ENCODE measurements at regions not wholly inside any gene's neighbourhood (a gene's known extent, or its start where the extent isn't known, plus 50 kb on each side); places are given as distances from the start of the nearest gene placed in this dataset.

- DNase-seq (ENCODE audit: low spot score in 2 of 2) = no peak
- Histone ChIP-seq H3K4me1 (peaks cover 3% of the 10 kb centered on the region), H3K9me3 (no peaks in the 10 kb centered on the region), H3K4me3 (no peak overlapping the region), H3K36me3 (no peaks in the 10 kb centered on the region), H3K27ac (no peak overlapping the region), H3K27me3 (no peaks in the 10 kb centered on the region)
- WGBS = 59% methylated on average over 2 of the region's 2 CpGs
- no peak for TF ChIP-seq CTCF (IDR thresholded peaks at IDR 0.05)
- TF ChIP-seq POLR2AphosphoS5 (IDR thresholded peaks at IDR 0.05) = no peak
Observed at GRCh38 chr6:139452148-139452876, 77.9 kb upstream of the CITED2 start.

GRCh38 chr6:139449611-139450000, 75.2 kb upstream of the CITED2 start:
- H3K4me1 ChIP-seq = peaks cover 3% of the 10 kb centered on the region
- H3K9me3 ChIP-seq = no peaks in the 10 kb centered on the region
- H3K27me3 ChIP-seq = no peaks in the 10 kb centered on the region
- H3K4me3 ChIP-seq = no peak overlapping the region
- no peak for DNase-seq (ENCODE audit: low spot score in 2 of 2)
- H3K27ac ChIP-seq = no peak overlapping the region
- no peaks in the 10 kb centered on the region for H3K36me3 ChIP-seq
- TF ChIP-seq EP300 (IDR thresholded peaks at IDR 0.05) = no peak

- H3K27ac ChIP-seq = no peak overlapping the region
- TF ChIP-seq CTCF (IDR thresholded peaks at IDR 0.05) (no peak), POLR2AphosphoS5 (IDR thresholded peaks at IDR 0.05) (no peak), EP300 (IDR thresholded peaks at IDR 0.05) (no peak), POLR2A (IDR thresholded peaks at IDR 0.05) (no peak)
- 85% methylated on average over 4 of the region's 4 CpGs for WGBS
- no peaks in the 10 kb centered on the region for H3K36me3 ChIP-seq
- no peak overlapping the region for H3K4me3 ChIP-seq
- DNase-seq (ENCODE audit: low spot score in 2 of 2) = no peak
- no peaks in the 10 kb centered on the region for H3K27me3 ChIP-seq
- H3K9me3 ChIP-seq = no peaks in the 10 kb centered on the region
- H3K4me1 ChIP-seq = peaks cover 3% of the 10 kb centered on the region
Observed at GRCh38 chr6:139448998-139449610, 74.7 kb upstream of the CITED2 start.

GRCh38 chr6:139448051-139448649, 73.7 kb upstream of the CITED2 start:
- Histone ChIP-seq H3K4me3 (no peak overlapping the region), H3K9me3 (no peaks in the 10 kb centered on the region), H3K4me1 (peaks cover 3% of the 10 kb centered on the region), H3K27me3 (no peaks in the 10 kb centered on the region), H3K27ac (no peak overlapping the region), H3K36me3 (no peaks in the 10 kb centered on the region)
- 95% methylated on average over 2 of the region's 2 CpGs for WGBS
- no peak for DNase-seq (ENCODE audit: low spot score in 2 of 2)
- no peak for TF ChIP-seq POLR2A (IDR thresholded peaks at IDR 0.05)

GRCh38 chr6:139447656-139447975, 73.2 kb upstream of the CITED2 start:
- TF ChIP-seq POLR2AphosphoS5 (IDR thresholded peaks at IDR 0.05) = no peak
- TF ChIP-seq CTCF (IDR thresholded peaks at IDR 0.05) = no peak
- no peak for TF ChIP-seq POLR2A (IDR thresholded peaks at IDR 0.05)
- no peak for TF ChIP-seq EP300 (IDR thresholded peaks at IDR 0.05)
- Histone ChIP-seq H3K27ac (no peak overlapping the region), H3K4me1 (peaks cover 3% of the 10 kb centered on the region), H3K36me3 (no peaks in the 10 kb centered on the region), H3K27me3 (no peaks in the 10 kb centered on the region), H3K4me3 (no peak overlapping the region), H3K9me3 (no peaks in the 10 kb centered on the region)
- no peak for DNase-seq (ENCODE audit: low spot score in 2 of 2)
- WGBS = 86% methylated on average over 1 of the region's 1 CpG

- TF ChIP-seq POLR2A (IDR thresholded peaks at IDR 0.05) (no peak), CTCF (IDR thresholded peaks at IDR 0.05) (no peak), EP300 (IDR thresholded peaks at IDR 0.05) (no peak), POLR2AphosphoS5 (IDR thresholded peaks at IDR 0.05) (no peak)
- Histone ChIP-seq H3K27me3 (no peaks in the 10 kb centered on the region), H3K9me3 (no peaks in the 10 kb centered on the region), H3K4me1 (peaks cover 3% of the 10 kb centered on the region), H3K27ac (no peak overlapping the region), H3K4me3 (no peak overlapping the region), H3K36me3 (no peaks in the 10 kb centered on the region)
- 92% methylated on average over 6 of the region's 6 CpGs for WGBS
- DNase-seq (ENCODE audit: low spot score in 2 of 2) = no peak
Observed at GRCh38 chr6:139446768-139447655, 72.6 kb upstream of the CITED2 start.
